AG09319 (cell line): ENCODE measurements at regions not wholly inside any gene's neighbourhood (a gene's known extent, or its start where the extent isn't known, plus 50 kb on each side); places are given as distances from the start of the nearest gene placed in this dataset.

Source experiments
- DNase-seq: peaks from one replicate; pipeline ENCODE4 v3.0.0-alpha.2; 2010; ENCODE audit warnings: low read depth; ENCODE audit errors: extremely low read depth
- TF ChIP-seq, protein P1 (sequence below): IDR thresholded peaks from 2 replicates; pipeline ENCODE4 v1.5.1; 2011; ENCODE audit warnings: low read depth, mild to moderate bottlenecking, inconsistent platforms, low read length, moderate library complexity

- no peak for DNase-seq
Measured at GRCh38 chr1:175842550-175842949, 99.2 kb upstream of the TNR start.

DNA sequence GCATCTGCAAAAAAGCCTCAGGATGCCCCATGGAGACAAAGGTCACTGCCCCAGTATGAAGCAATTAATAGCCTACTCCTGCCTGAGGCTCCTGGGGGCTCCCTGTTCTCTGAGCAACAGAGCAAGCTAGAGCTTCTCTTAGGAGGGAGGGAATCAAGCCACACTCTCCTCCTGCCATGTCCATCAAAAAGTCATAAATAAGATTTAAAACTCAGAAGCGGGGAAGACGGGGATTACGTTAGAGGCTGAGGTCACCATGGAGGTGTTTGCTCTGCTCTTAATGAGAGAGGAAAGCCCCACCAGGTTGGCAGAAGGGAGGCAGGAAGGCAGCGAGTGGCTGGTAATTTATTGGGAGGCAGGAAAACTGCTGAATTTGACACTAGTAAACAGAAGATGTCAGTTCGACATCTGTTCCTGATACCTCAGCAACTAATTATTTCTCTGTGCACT, 98.4 kb upstream of the TNR start:
- TF ChIP-seq, protein P1, sequence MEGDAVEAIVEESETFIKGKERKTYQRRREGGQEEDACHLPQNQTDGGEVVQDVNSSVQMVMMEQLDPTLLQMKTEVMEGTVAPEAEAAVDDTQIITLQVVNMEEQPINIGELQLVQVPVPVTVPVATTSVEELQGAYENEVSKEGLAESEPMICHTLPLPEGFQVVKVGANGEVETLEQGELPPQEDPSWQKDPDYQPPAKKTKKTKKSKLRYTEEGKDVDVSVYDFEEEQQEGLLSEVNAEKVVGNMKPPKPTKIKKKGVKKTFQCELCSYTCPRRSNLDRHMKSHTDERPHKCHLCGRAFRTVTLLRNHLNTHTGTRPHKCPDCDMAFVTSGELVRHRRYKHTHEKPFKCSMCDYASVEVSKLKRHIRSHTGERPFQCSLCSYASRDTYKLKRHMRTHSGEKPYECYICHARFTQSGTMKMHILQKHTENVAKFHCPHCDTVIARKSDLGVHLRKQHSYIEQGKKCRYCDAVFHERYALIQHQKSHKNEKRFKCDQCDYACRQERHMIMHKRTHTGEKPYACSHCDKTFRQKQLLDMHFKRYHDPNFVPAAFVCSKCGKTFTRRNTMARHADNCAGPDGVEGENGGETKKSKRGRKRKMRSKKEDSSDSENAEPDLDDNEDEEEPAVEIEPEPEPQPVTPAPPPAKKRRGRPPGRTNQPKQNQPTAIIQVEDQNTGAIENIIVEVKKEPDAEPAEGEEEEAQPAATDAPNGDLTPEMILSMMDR, result no peak
- no peak for DNase-seq

More at GRCh38 chr1:175842550-175842949, 99.2 kb upstream of the TNR start:
- TF ChIP-seq, protein P1, result no peak

DNA sequence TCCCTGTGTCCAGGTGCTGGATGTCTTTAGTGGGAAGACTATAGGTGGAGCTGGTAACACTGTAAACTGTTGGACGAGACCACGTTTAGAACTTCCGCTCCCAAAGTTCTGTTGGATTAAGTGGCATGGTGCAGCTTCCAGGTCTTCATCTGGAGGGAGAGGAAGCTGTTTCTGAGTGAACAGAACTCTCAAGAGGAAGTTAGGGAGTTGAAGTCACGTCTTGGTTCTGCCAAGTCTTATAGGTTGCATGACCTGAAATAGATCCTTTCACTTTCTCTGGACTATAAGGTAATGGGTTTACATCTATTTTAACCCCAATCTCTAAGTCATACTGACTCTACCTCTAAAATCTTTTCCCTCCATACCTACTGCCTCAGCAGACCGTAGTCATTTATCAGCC, 97.4 kb upstream of the TNR start:
- DNase-seq, result no peak

DNA sequence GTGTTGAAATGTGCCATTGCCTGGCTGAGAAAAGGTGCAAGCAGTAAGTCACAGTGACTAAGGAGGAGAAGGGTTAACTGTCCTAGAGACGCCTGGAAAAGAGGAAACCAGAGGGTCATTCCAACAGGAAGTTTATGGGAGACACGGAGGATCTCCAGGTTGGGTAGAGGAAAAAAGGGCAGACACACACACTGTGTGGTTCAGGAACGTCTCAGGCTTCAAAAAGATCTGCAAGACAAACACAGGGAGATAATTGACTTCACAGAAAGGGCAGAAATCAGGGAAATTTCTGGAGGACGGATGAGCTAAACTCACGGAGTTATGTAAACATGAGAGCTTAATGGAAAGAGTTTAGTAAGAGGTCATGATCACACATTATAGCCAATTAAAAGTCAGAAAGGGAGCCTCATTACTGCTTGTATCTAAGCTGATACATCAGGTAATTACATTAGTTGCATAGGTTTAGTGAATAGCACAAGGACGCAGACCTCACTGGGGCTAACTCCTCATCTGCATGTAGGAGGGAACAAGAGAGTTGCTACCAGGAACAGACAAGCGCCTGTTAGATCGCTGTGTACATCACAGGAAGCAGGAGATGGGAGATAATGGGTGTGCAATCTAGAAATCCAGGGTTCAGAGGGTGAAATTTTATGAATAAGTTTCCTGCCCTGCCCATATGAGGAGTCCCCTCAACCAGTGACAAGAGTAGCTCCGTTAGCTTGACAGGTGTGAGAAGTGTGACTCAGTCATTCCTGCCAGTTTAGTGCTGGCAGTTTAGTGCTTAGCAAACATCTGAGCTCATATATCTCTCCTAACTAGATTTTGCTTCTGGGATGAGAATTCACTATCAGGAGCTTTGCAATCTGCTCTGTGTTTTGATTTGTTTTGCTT, 96.6 kb upstream of the TNR start:
- TF ChIP-seq, protein P1, result no peak
- no peak for DNase-seq

More for the DNA sequence above, 97.4 kb upstream of the TNR start:
- TF ChIP-seq, protein P1, result no peak

DNA sequence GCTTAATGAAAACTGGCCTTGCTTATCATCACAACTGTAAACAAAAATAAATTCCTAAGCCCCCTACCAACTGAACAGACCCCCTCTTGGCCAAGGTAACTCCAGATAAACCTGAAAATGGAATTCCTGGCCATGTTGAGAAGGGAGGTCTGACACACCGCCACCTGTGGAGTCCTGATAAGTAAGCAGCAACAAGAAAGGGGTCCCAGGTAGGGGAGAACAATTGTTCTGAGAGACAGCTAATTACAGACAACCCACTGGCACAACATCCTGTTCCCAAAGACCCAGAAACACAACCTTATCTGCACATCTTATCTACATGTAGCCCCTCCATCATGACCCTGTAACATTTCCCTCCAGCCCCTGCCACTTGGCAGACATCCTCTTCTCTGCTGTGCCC, 91.2 kb upstream of the TNR start:
- no peak for DNase-seq
- TF ChIP-seq, protein P1, result no peak

GRCh38 chr1:175833951-175834350, 90.6 kb upstream of the TNR start:
- TF ChIP-seq, protein P1, result no peak
- no peak for DNase-seq

GRCh38 chr1:175833502-175833901, 90.1 kb upstream of the TNR start:
- no peak for DNase-seq
- TF ChIP-seq, protein P1, result no peak
